MM.1S (cell line): ENCODE measurements at regions not wholly inside any gene's neighbourhood (a gene's known extent, or its start where the extent isn't known, plus 50 kb on each side); places are given as distances from the start of the nearest gene placed in this dataset.

Experiments used
- EZH2 ChIP-seq: fragments of 300-600 bp; sonication (generic); optimal IDR thresholded peaks from 2 replicates; pipeline ENCODE3; 2017; ENCODE audit warnings: low read depth, mild to moderate bottlenecking, antibody characterized with exemption, low read length, mixed read lengths
- EZH2phosphoT487 ChIP-seq: fragments of 300-600 bp; sonication (generic); IDR thresholded peaks from 2 replicates; pipeline ENCODE4 v1.6.1; 2018; ENCODE audit warnings: antibody characterized with exemption, low read length
- TF ChIP-seq, protein P1 (sequence below): fragments of 300-600 bp; sonication (generic); IDR thresholded peaks from 2 replicates; pipeline ENCODE4 v1.5.1; 2016; ENCODE audit warnings: antibody characterized with exemption, low read length, mixed read lengths

DNA sequence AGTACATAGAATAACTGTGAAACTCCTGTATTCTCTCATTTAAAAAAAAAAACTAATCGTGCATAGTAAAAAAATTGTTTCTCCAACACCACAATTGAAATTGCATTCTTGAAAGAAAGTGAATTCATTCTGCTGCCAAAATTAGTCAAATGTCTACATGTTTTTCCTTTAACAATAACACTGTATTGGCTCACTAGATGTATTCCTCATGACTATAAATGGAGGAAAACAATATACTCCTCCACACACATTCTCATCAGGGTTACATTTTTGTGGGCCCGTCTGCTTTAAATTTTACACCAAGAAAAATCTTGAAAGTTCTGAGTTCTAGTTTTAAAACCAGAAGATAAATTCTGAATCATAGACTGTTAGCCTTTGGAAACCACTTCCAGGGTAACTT lies 233.6 kb downstream of the KLF12 start:
- TF ChIP-seq, protein P1, sequence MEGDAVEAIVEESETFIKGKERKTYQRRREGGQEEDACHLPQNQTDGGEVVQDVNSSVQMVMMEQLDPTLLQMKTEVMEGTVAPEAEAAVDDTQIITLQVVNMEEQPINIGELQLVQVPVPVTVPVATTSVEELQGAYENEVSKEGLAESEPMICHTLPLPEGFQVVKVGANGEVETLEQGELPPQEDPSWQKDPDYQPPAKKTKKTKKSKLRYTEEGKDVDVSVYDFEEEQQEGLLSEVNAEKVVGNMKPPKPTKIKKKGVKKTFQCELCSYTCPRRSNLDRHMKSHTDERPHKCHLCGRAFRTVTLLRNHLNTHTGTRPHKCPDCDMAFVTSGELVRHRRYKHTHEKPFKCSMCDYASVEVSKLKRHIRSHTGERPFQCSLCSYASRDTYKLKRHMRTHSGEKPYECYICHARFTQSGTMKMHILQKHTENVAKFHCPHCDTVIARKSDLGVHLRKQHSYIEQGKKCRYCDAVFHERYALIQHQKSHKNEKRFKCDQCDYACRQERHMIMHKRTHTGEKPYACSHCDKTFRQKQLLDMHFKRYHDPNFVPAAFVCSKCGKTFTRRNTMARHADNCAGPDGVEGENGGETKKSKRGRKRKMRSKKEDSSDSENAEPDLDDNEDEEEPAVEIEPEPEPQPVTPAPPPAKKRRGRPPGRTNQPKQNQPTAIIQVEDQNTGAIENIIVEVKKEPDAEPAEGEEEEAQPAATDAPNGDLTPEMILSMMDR, result no peak
- TF ChIP-seq EZH2, result no peak
- TF ChIP-seq EZH2phosphoT487, result no peak
